GM12878 (cell line): ENCODE measurements at regions not wholly inside any gene's neighbourhood (a gene's known extent, or its start where the extent isn't known, plus 50 kb on each side); places are given as distances from the start of the nearest gene placed in this dataset.

Source experiments
- ATAC-seq: fragments of 200-7000 bp; cut with Tn5 transposase; 3 replicates; pipeline ENCODE4 v1.9.1; 2020; ENCODE audit warnings: mild to moderate bottlenecking, moderate library complexity
- BruUV-seq: library from RNA; stranded (reverse); fragments of 400-500 nt; replicated peaks from 2 replicates; lab custom pipeline; 2021; lab: Mats Ljungman, UMichigan
- CTCF ChIA-PET: fragments of 300-600 bp; sonication (Branson Sonifier 250); formaldehyde crosslinking; extraction: SDS; loops from one replicate; lab custom pipeline; 2021; ENCODE audit warnings: inconsistent platforms; lab: Yijun Ruan, JAX
- POLR2A ChIA-PET: fragments of 350-600 bp; formaldehyde crosslinking; extraction: SDS; loops from one replicate; lab custom pipeline; 2021; ENCODE audit warnings: inconsistent platforms; lab: Charles Lee
- RAD21 ChIA-PET: fragments of 300-600 bp; sonication (Branson Sonifier 250); formaldehyde crosslinking; loops from one replicate; lab custom pipeline; 2023; ENCODE audit warnings: antibody characterized with exemption; ENCODE audit not compliant: unreplicated experiment; lab: Charles Lee
- SMC1A ChIA-PET: fragments of 300-600 bp; sonication (Branson Sonifier 250); formaldehyde crosslinking; loops from one replicate; lab custom pipeline; 2023; ENCODE audit not compliant: unreplicated experiment, uncharacterized antibody; lab: Charles Lee
- DNase-seq: peaks from one replicate; pipeline ENCODE4 v3.0.0-alpha.2; 2011; ENCODE audit warnings: low read depth, low spot score
- FAIRE-seq: peaks from 3 replicates; lab custom pipeline; 2011; peaks lifted over from hg19 to GRCh38; lab: Jason Lieb, UNC
- H2AFZ ChIP-seq: 2 replicates; pipeline ENCODE4 v1.6.0; 2011; ENCODE audit warnings: low read depth, low read length, control low read depth; ENCODE audit not compliant: control insufficient read depth
- H3K27ac ChIP-seq: 2 replicates; pipeline ENCODE4 v1.5.1; 2011; ENCODE audit warnings: control low read depth; ENCODE audit not compliant: control insufficient read depth, insufficient read depth
- H3K27me3 ChIP-seq, 2 experiments: replicated peaks in 1 of 2; 2 replicates each; pipeline versions ENCODE4 v1.6.0 to v1.6.1; 2011; ENCODE audit warnings: low read length in 1 of 2; ENCODE audit not compliant: control insufficient read depth in 2 of 2, insufficient read depth in 2 of 2
- H3K36me3 ChIP-seq, 2 experiments: 2 replicates each; pipeline ENCODE4 v1.5.1; 2011; ENCODE audit warnings: low read length in 1 of 2; ENCODE audit not compliant: control insufficient read depth in 2 of 2, insufficient read depth in 2 of 2
- H3K4me1 ChIP-seq: 2 replicates; pipeline ENCODE4 v1.6.1; 2011; ENCODE audit warnings: mild to moderate bottlenecking, low read length, moderate library complexity, mixed read lengths; ENCODE audit not compliant: control insufficient read depth, insufficient read depth
- H3K4me2 ChIP-seq: 2 replicates; pipeline ENCODE4 v1.6.0; 2011; ENCODE audit warnings: control low read depth; ENCODE audit not compliant: control insufficient read depth, insufficient read depth
- H3K4me3 ChIP-seq: fragments of 200-600 bp; sonication (generic); 2 replicates; pipeline ENCODE4 v1.5.1; 2016
- H3K79me2 ChIP-seq: 2 replicates; pipeline ENCODE4 v1.6.0; 2011; ENCODE audit warnings: low read length; ENCODE audit not compliant: control insufficient read depth, insufficient read depth
- H3K9ac ChIP-seq: 2 replicates; pipeline ENCODE4 v1.8.0; 2011; ENCODE audit warnings: low read length, control low read depth, mixed read lengths; ENCODE audit not compliant: control insufficient read depth, insufficient read depth
- H3K9me3 ChIP-seq: replicated peaks from 3 replicates; pipeline ENCODE4 v1.5.1; 2011; ENCODE audit warnings: mild to moderate bottlenecking, low read length; ENCODE audit not compliant: control insufficient read depth, insufficient read depth
- H4K20me1 ChIP-seq: 2 replicates; pipeline ENCODE4 v1.6.0; 2011; ENCODE audit not compliant: control insufficient read depth, insufficient read depth
- BCLAF1 ChIP-seq: fragments of 450-650 bp; IDR thresholded peaks from 2 replicates; pipeline ENCODE4 v1.6.1; 2017; ENCODE audit warnings: antibody characterized with exemption, mild to moderate bottlenecking, moderate library complexity
- CEBPB ChIP-seq, 2 experiments: fragments of 150-350 bp in 1 of 2; IDR thresholded peaks; 2 replicates each; pipeline ENCODE4 v1.6.1; 2012 to 2014; ENCODE audit warnings: low read depth in 2 of 2, low read length in 2 of 2, borderline replicate concordance in 1 of 2, inconsistent platforms in 1 of 2
- EGR1 ChIP-seq, 2 experiments: IDR thresholded peaks; 1 replicate in 1 of 2; 2 replicates in 1 of 2; pipeline ENCODE4 v1.6.1; 2011 to 2012; ENCODE audit warnings: low read depth in 2 of 2, low read length in 2 of 2, borderline replicate concordance in 1 of 2, mild to moderate bottlenecking in 1 of 2, moderate library complexity in 1 of 2
- FOXM1 ChIP-seq: IDR thresholded peaks from 2 replicates; pipeline ENCODE4 v1.6.1; 2012; ENCODE audit warnings: low read depth, mild to moderate bottlenecking, inconsistent platforms, low read length, moderate library complexity
- GABPA ChIP-seq: IDR thresholded peaks from 2 replicates; pipeline ENCODE4 v1.6.1; 2014; ENCODE audit warnings: antibody characterized with exemption, low read depth, mild to moderate bottlenecking, inconsistent platforms
- IRF4 ChIP-seq: IDR thresholded peaks from 2 replicates; pipeline ENCODE4 v1.6.1; 2011; ENCODE audit warnings: low read depth, low read length
- IRF5 ChIP-seq: fragments of 450-650 bp; IDR thresholded peaks from 2 replicates; pipeline ENCODE4 v1.6.1; 2017; ENCODE audit warnings: borderline replicate concordance
- KAT2A ChIP-seq: conservative IDR thresholded peaks from 2 replicates; pipeline ENCODE4 v1.6.1; 2011; ENCODE audit warnings: low read depth, low read length; ENCODE audit not compliant: control insufficient read depth
- MYB ChIP-seq: fragments of 150-350 bp; IDR thresholded peaks from 2 replicates; pipeline ENCODE4 v1.6.1; 2014; ENCODE audit warnings: mild to moderate bottlenecking, low read depth, low read length, borderline replicate concordance
- NKRF ChIP-seq: fragments of 450-650 bp; conservative IDR thresholded peaks from 2 replicates; pipeline ENCODE4 v1.6.1; 2017; ENCODE audit warnings: mild to moderate bottlenecking, moderate library complexity
- POLR2A ChIP-seq: IDR thresholded peaks from 2 replicates; pipeline ENCODE4 v1.6.1; 2011; ENCODE audit warnings: low read depth, mild to moderate bottlenecking, low read length
- RBBP5 ChIP-seq: fragments of 200-600 bp; sonication (generic); conservative IDR thresholded peaks from 2 replicates; pipeline ENCODE4 v1.6.1; 2016
- RCOR1 ChIP-seq: conservative IDR thresholded peaks from 2 replicates; pipeline ENCODE4 v1.6.1; 2012; ENCODE audit warnings: low read depth, low read length, improper control_type of control experiment
- RELB ChIP-seq: fragments of 450-650 bp; IDR thresholded peaks from 2 replicates; pipeline ENCODE4 v1.6.1; 2017; ENCODE audit warnings: low read depth, mild to moderate bottlenecking, moderate library complexity
- RFX5 ChIP-seq: IDR thresholded peaks from 2 replicates; pipeline ENCODE4 v1.6.1; 2011; ENCODE audit warnings: low read depth, low read length, improper control_type of control experiment
- SPI1 ChIP-seq: IDR thresholded peaks from 2 replicates; pipeline ENCODE4 v1.6.1; 2011; ENCODE audit warnings: low read depth, mild to moderate bottlenecking, low read length, moderate library complexity, borderline replicate concordance; ENCODE audit not compliant: insufficient read depth
- ZBED1 ChIP-seq: IDR thresholded peaks from 2 replicates; pipeline ENCODE4 v1.6.1; 2016; ENCODE audit warnings: borderline replicate concordance
- ZNF384 ChIP-seq: IDR thresholded peaks from 2 replicates; pipeline ENCODE4 v1.6.1; 2012; ENCODE audit warnings: low read depth, mild to moderate bottlenecking, low read length, improper control_type of control experiment, borderline replicate concordance
- in situ Hi-C: fragments of 300-500 bp; cut with MboI; formaldehyde crosslinking; loops from 9 replicates; pipeline ENCODE4 v1.14.3; 2018; ENCODE audit warnings: mixed read lengths
- intact Hi-C: fragments of 100-400 bp; cut with micrococcal nuclease; formaldehyde crosslinking; loops from one replicate; pipeline ENCODE4 v1.14.2; 2022; ENCODE audit not compliant: unreplicated experiment

- TF ChIP-seq IRF5 (no peak), ZNF384 (no peak), ZBED1 (no peak), RFX5 (no peak), MYB (no peak), GABPA (no peak), RBBP5 (no peak), BCLAF1 (no peak), POLR2A (no peak)
These were observed 505.9 kb downstream of the SI start (continued) for GRCh38 chr3:164572436-164572835.

GRCh38 chr3:164550857-164551256 lies 527.4 kb downstream of the SI start:
- no peaks in the 10 kb centered on the region for H3K79me2 ChIP-seq
- no peaks in the 10 kb centered on the region for H3K27me3 ChIP-seq
- no peak overlapping the region for H3K4me3 ChIP-seq
- no peak for ATAC-seq
- ChIA-PET SMC1A (interaction anchor here (1.1 kb wide), 1 partner anchor 21 kb away, joined by 3 read pairs; no protein-coding TSS in a partner anchor), RAD21 (no interaction called here), POLR2A (no interaction called here), CTCF (no interaction called here)
- H3K36me3 ChIP-seq, result no peaks in the 10 kb centered on the region
- no peaks in the 10 kb centered on the region for H4K20me1 ChIP-seq
- no peak overlapping the region for H3K4me2 ChIP-seq
- H3K9me3 ChIP-seq, result no peaks in the 10 kb centered on the region
- intact Hi-C loops, result no loop called here
- no TSS peak for BruUV-seq
- DNase-seq, result no peak
- no peaks in the 10 kb centered on the region for H3K4me1 ChIP-seq
- no peak overlapping the region for H2AFZ ChIP-seq
- no peak overlapping the region for H3K27ac ChIP-seq
- in situ Hi-C loops, result no loop called here
- no peak overlapping the region for H3K9ac ChIP-seq
- FAIRE-seq, result no peak
- TF ChIP-seq CEBPB (IDR thresholded peaks at IDR 0.05; ENCODE audit: borderline replicate concordance in 1 of 2, low read depth in 2 of 2, low read length in 2 of 2), result no peak
- TF ChIP-seq FOXM1, result no peak
- TF ChIP-seq SPI1, result no peak
- TF ChIP-seq ZNF384, result no peak
- no peak for TF ChIP-seq NKRF
- TF ChIP-seq EGR1 (IDR thresholded peaks at IDR 0.05; ENCODE audit: borderline replicate concordance in 1 of 2, low read depth in 2 of 2, low read length in 2 of 2), result no peak
- no peak for TF ChIP-seq KAT2A
- TF ChIP-seq IRF4, result no peak
- no peak for TF ChIP-seq RCOR1
- no peak for TF ChIP-seq RELB
- no peak for TF ChIP-seq ZBED1
